HEK293 (cell line): ENCODE measurements at regions not wholly inside any gene's neighbourhood (a gene's known extent, or its start where the extent isn't known, plus 50 kb on each side); places are given as distances from the start of the nearest gene placed in this dataset.

Experiments used
- CTCF ChIA-PET: fragments of 350-600 bp; formaldehyde crosslinking; extraction: SDS; loops from one replicate; lab custom pipeline; 2021; ENCODE audit warnings: antibody characterized with exemption; lab: Yijun Ruan, JAX
- POLR2A ChIA-PET: fragments of 300-600 bp; formaldehyde crosslinking; extraction: SDS; loops from one replicate; lab custom pipeline; 2020; ENCODE audit warnings: antibody characterized with exemption, inconsistent platforms; lab: Yijun Ruan, JAX
- H3K27ac ChIP-seq: fragments of 200-500 bp; sonication (Bioruptor generic); 2 replicates; pipeline ENCODE4 v1.5.1; 2014; ENCODE audit warnings: low read depth, low read length, control low read depth, inconsistent platforms; ENCODE audit errors: extremely low read depth
- H3K36me3 ChIP-seq, 2 experiments: fragments of 200-500 bp in 1 of 2; sonication (Bioruptor generic) in 1 of 2; 1 replicate in 1 of 2; 2 replicates in 1 of 2; pipeline ENCODE4 v1.5.1; 2014 to 2017; ENCODE audit warnings: inconsistent platforms in 2 of 2, low read length in 2 of 2; ENCODE audit not compliant: control insufficient read depth in 2 of 2, insufficient read depth in 1 of 2
- H3K4me1 ChIP-seq: fragments of 200-500 bp; sonication (Bioruptor generic); 2 replicates; pipeline ENCODE4 v1.5.1; 2014; ENCODE audit warnings: mild to moderate bottlenecking, low read length, inconsistent platforms; ENCODE audit not compliant: control insufficient read depth, insufficient read depth
- H3K4me3 ChIP-seq: 2 replicates; pipeline ENCODE4 v1.5.1; 2011; ENCODE audit warnings: low read depth, mild to moderate bottlenecking, control low read depth, low read length, moderate library complexity
- H3K9me3 ChIP-seq: fragments of 200-500 bp; sonication (Bioruptor generic); 2 replicates; pipeline ENCODE4 v1.5.1; 2014; ENCODE audit warnings: low read depth, low read length, inconsistent platforms; ENCODE audit not compliant: control insufficient read depth, insufficient read depth
- EGR2 ChIP-seq: fragments of 450-650 bp; formaldehyde crosslinking; IDR thresholded peaks from 2 replicates; pipeline ENCODE4 v1.5.1; 2016; ENCODE audit warnings: low read depth, missing biosample characterization, missing genetic modification characterization
- FEZF1 ChIP-seq: fragments of 450-650 bp; formaldehyde crosslinking; IDR thresholded peaks from 2 replicates; pipeline ENCODE4 v1.5.1; 2016; ENCODE audit warnings: missing biosample characterization, missing genetic modification characterization
- HOXA7 ChIP-seq: sonication (generic); formaldehyde crosslinking; IDR thresholded peaks from 2 replicates; pipeline ENCODE4 v1.8.1; 2022; ENCODE audit warnings: missing genetic modification reagents, borderline replicate concordance
- MYNN ChIP-seq: fragments of 450-650 bp; formaldehyde crosslinking; IDR thresholded peaks from 2 replicates; pipeline ENCODE4 v1.5.1; 2016; ENCODE audit warnings: missing biosample characterization, missing genetic modification characterization, borderline replicate concordance
- TCF7L2 ChIP-seq: IDR thresholded peaks from 2 replicates; pipeline ENCODE4 v1.6.1; 2011; ENCODE audit warnings: low read depth, mild to moderate bottlenecking, inconsistent platforms, low read length, moderate library complexity, borderline replicate concordance
- ZBTB20 ChIP-seq: fragments of 450-650 bp; formaldehyde crosslinking; IDR thresholded peaks from 2 replicates; pipeline ENCODE4 v1.5.1; 2016; ENCODE audit warnings: missing biosample characterization, missing genetic modification characterization
- ZBTB21 ChIP-seq: fragments of 450-650 bp; formaldehyde crosslinking; IDR thresholded peaks from 2 replicates; pipeline ENCODE4 v1.5.1; 2017; ENCODE audit warnings: missing biosample characterization, missing genetic modification characterization
- ZNF10 ChIP-seq: fragments of 450-650 bp; formaldehyde crosslinking; IDR thresholded peaks from 2 replicates; pipeline ENCODE4 v1.5.1; 2017; ENCODE audit warnings: missing biosample characterization, missing genetic modification characterization
- ZNF140 ChIP-seq: fragments of 450-650 bp; formaldehyde crosslinking; IDR thresholded peaks from 2 replicates; pipeline ENCODE4 v1.5.1; 2016; ENCODE audit warnings: missing biosample characterization, missing genetic modification characterization
- ZNF148 ChIP-seq: fragments of 450-650 bp; formaldehyde crosslinking; IDR thresholded peaks from 2 replicates; pipeline ENCODE4 v1.5.0; 2017; ENCODE audit warnings: missing biosample characterization, missing genetic modification characterization, borderline replicate concordance
- ZNF223 ChIP-seq: fragments of 450-650 bp; formaldehyde crosslinking; IDR thresholded peaks from 2 replicates; pipeline ENCODE4 v1.5.1; 2016; ENCODE audit warnings: missing biosample characterization, missing genetic modification characterization
- ZNF354C ChIP-seq: fragments of 450-650 bp; formaldehyde crosslinking; IDR thresholded peaks from 2 replicates; pipeline ENCODE4 v1.5.1; 2016; ENCODE audit warnings: missing biosample characterization, missing genetic modification characterization, low read depth, borderline replicate concordance
- ZNF416 ChIP-seq: fragments of 450-650 bp; formaldehyde crosslinking; IDR thresholded peaks from 2 replicates; pipeline ENCODE4 v1.5.1; 2016; ENCODE audit warnings: missing biosample characterization, missing genetic modification characterization
- ZNF449 ChIP-seq: fragments of 450-650 bp; formaldehyde crosslinking; IDR thresholded peaks from 2 replicates; pipeline ENCODE4 v1.5.1; 2017; ENCODE audit warnings: missing biosample characterization, mild to moderate bottlenecking, missing genetic modification characterization, moderate library complexity
- ZNF529 ChIP-seq: fragments of 450-650 bp; formaldehyde crosslinking; IDR thresholded peaks from 2 replicates; pipeline ENCODE4 v1.5.1; 2017; ENCODE audit warnings: missing genetic modification characterization, missing biosample characterization; ENCODE audit not compliant: insufficient replicate concordance
- ZNF560 ChIP-seq: fragments of 450-650 bp; formaldehyde crosslinking; IDR thresholded peaks from 2 replicates; pipeline ENCODE4 v1.5.1; 2017; ENCODE audit warnings: missing biosample characterization, missing genetic modification characterization, borderline replicate concordance
- ZNF701 ChIP-seq: fragments of 450-650 bp; formaldehyde crosslinking; IDR thresholded peaks from 2 replicates; pipeline ENCODE4 v1.5.1; 2016; ENCODE audit warnings: missing biosample characterization, missing genetic modification characterization
- ZSCAN16 ChIP-seq: fragments of 450-650 bp; formaldehyde crosslinking; IDR thresholded peaks from 2 replicates; pipeline ENCODE4 v1.5.1; 2016; ENCODE audit warnings: missing biosample characterization, missing genetic modification characterization
- TF ChIP-seq, protein P1 (sequence below): fragments of 450-650 bp; formaldehyde crosslinking; IDR thresholded peaks from 2 replicates; pipeline ENCODE4 v1.5.1; 2016; ENCODE audit warnings: missing biosample characterization, missing genetic modification characterization
- TF ChIP-seq, protein P2 (sequence below): fragments of 450-650 bp; formaldehyde crosslinking; IDR thresholded peaks from 2 replicates; pipeline ENCODE4 v1.5.1; 2017; ENCODE audit warnings: missing biosample characterization, missing genetic modification characterization
- TF ChIP-seq, protein P3 (sequence below): fragments of 450-650 bp; formaldehyde crosslinking; optimal IDR thresholded peaks from 2 replicates; pipeline ENCODE3; 2016; ENCODE audit warnings: missing biosample characterization, mild to moderate bottlenecking, missing genetic modification characterization
- TF ChIP-seq, protein P4 (sequence below): fragments of 450-650 bp; formaldehyde crosslinking; conservative IDR thresholded peaks from 2 replicates; pipeline ENCODE4 v1.5.1; 2016; ENCODE audit warnings: low read depth, missing biosample characterization, missing genetic modification characterization
- TF ChIP-seq, protein P5 (sequence below): fragments of 450-650 bp; formaldehyde crosslinking; IDR thresholded peaks from 2 replicates; pipeline ENCODE4 v1.5.1; 2017; ENCODE audit warnings: missing biosample characterization, missing genetic modification characterization

GRCh38 chr10:9656996-9657395 is 1360.7 kb upstream of the CELF2 start:
- TF ChIP-seq, protein P1, sequence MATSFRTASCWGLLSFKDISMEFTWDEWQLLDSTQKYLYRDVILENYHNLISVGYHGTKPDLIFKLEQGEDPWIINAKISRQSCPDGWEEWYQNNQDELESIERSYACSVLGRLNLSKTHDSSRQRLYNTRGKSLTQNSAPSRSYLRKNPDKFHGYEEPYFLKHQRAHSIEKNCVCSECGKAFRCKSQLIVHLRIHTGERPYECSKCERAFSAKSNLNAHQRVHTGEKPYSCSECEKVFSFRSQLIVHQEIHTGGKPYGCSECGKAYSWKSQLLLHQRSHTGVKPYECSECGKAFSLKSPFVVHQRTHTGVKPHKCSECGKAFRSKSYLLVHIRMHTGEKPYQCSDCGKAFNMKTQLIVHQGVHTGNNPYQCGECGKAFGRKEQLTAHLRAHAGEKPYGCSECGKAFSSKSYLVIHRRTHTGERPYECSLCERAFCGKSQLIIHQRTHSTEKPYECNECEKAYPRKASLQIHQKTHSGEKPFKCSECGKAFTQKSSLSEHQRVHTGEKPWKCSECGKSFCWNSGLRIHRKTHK (tag by site-specific recombination): no peak
- TF ChIP-seq ZNF148 (tag by site-specific recombination) (no peak), MYNN (tag by site-specific recombination) (no peak), ZNF416 (tag by site-specific recombination) (no peak), HOXA7 (no peak), ZNF354C (no peak), TCF7L2 (no peak)
- TF ChIP-seq, protein P2, sequence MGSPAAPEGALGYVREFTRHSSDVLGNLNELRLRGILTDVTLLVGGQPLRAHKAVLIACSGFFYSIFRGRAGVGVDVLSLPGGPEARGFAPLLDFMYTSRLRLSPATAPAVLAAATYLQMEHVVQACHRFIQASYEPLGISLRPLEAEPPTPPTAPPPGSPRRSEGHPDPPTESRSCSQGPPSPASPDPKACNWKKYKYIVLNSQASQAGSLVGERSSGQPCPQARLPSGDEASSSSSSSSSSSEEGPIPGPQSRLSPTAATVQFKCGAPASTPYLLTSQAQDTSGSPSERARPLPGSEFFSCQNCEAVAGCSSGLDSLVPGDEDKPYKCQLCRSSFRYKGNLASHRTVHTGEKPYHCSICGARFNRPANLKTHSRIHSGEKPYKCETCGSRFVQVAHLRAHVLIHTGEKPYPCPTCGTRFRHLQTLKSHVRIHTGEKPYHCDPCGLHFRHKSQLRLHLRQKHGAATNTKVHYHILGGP (tag by site-specific recombination): no peak

DNA sequence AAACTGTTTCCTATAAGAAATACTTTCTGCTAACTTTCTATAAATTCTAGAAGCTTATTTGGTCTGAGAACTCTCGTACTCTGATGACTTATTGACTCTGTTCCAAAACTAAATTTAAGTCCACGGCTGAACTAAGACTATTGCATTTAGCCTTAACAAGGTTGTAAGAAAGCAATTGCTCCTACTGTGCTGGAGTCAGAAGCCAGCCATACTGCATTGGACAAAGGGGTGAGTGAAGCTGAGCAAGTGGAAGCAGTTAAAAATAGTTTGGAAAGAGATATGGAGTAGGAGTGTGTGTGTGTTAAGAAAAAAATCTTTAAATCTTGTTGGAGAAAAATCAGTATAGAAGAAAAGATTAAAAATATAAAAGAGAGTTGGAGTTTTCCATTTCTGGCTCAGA is 1360.1 kb upstream of the CELF2 start:
- H3K27ac ChIP-seq: no peak overlapping the region
- H3K9me3 ChIP-seq: no peaks in the 10 kb centered on the region
- no peaks in the 10 kb centered on the region for H3K4me1 ChIP-seq
- CTCF ChIA-PET: no interaction called here
- H3K36me3 ChIP-seq: no peaks in the 10 kb centered on the region
- H3K4me3 ChIP-seq: no peak overlapping the region
- POLR2A ChIA-PET: no interaction called here
- TF ChIP-seq ZBTB21 (tag by site-specific recombination) (no peak), EGR2 (no peak), ZNF560 (tag by site-specific recombination) (no peak), ZNF449 (tag by site-specific recombination) (no peak), ZBTB20 (tag by site-specific recombination) (no peak), ZNF140 (tag by site-specific recombination) (no peak), ZNF223 (tag by site-specific recombination) (no peak), HOXA7 (no peak), ZNF529 (no peak), ZNF10 (tag by site-specific recombination) (no peak), ZSCAN16 (tag by site-specific recombination) (no peak), FEZF1 (tag by site-specific recombination) (no peak), ZNF701 (no peak)
- TF ChIP-seq, protein P3, sequence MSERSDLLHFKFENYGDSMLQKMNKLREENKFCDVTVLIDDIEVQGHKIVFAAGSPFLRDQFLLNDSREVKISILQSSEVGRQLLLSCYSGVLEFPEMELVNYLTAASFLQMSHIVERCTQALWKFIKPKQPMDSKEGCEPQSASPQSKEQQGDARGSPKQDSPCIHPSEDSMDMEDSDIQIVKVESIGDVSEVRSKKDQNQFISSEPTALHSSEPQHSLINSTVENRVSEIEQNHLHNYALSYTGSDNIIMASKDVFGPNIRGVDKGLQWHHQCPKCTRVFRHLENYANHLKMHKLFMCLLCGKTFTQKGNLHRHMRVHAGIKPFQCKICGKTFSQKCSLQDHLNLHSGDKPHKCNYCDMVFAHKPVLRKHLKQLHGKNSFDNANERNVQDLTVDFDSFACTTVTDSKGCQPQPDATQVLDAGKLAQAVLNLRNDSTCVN (tag by site-specific recombination): no peak
- TF ChIP-seq, protein P4, sequence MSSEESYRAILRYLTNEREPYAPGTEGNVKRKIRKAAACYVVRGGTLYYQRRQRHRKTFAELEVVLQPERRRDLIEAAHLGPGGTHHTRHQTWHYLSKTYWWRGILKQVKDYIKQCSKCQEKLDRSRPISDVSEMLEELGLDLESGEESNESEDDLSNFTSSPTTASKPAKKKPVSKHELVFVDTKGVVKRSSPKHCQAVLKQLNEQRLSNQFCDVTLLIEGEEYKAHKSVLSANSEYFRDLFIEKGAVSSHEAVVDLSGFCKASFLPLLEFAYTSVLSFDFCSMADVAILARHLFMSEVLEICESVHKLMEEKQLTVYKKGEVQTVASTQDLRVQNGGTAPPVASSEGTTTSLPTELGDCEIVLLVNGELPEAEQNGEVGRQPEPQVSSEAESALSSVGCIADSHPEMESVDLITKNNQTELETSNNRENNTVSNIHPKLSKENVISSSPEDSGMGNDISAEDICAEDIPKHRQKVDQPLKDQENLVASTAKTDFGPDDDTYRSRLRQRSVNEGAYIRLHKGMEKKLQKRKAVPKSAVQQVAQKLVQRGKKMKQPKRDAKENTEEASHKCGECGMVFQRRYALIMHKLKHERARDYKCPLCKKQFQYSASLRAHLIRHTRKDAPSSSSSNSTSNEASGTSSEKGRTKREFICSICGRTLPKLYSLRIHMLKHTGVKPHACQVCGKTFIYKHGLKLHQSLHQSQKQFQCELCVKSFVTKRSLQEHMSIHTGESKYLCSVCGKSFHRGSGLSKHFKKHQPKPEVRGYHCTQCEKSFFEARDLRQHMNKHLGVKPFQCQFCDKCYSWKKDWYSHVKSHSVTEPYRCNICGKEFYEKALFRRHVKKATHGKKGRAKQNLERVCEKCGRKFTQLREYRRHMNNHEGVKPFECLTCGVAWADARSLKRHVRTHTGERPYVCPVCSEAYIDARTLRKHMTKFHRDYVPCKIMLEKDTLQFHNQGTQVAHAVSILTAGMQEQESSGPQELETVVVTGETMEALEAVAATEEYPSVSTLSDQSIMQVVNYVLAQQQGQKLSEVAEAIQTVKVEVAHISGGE (tag by site-specific recombination): no peak
- TF ChIP-seq, protein P5, sequence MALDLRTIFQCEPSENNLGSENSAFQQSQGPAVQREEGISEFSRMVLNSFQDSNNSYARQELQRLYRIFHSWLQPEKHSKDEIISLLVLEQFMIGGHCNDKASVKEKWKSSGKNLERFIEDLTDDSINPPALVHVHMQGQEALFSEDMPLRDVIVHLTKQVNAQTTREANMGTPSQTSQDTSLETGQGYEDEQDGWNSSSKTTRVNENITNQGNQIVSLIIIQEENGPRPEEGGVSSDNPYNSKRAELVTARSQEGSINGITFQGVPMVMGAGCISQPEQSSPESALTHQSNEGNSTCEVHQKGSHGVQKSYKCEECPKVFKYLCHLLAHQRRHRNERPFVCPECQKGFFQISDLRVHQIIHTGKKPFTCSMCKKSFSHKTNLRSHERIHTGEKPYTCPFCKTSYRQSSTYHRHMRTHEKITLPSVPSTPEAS (tag by site-specific recombination): no peak

More at GRCh38 chr10:9656996-9657395, 1360.7 kb upstream of the CELF2 start:
- Histone ChIP-seq H3K9me3 (no peaks in the 10 kb centered on the region), H3K36me3 (no peaks in the 10 kb centered on the region), H3K4me3 (no peak overlapping the region), H3K4me1 (no peaks in the 10 kb centered on the region), H3K27ac (no peak overlapping the region)
- ChIA-PET CTCF (no interaction called here), POLR2A (no interaction called here)
